OCI-LY1 (cell line): ENCODE measurements at regions not wholly inside any gene's neighbourhood (a gene's known extent, or its start where the extent isn't known, plus 50 kb on each side); places are given as distances from the start of the nearest gene placed in this dataset.

Experiments used
- CTCF ChIP-seq: fragments of 200-600 bp; sonication (generic), shearing (Covaris generic); IDR thresholded peaks from 2 replicates; pipeline ENCODE4 v1.5.1; 2017; ENCODE audit warnings: mild to moderate bottlenecking, antibody characterized with exemption, low read length, moderate library complexity, mixed read lengths
- EZH2 ChIP-seq: fragments of 200-600 bp; sonication (generic), shearing (Covaris generic); IDR thresholded peaks from 2 replicates; pipeline ENCODE4 v1.8.0; 2017; ENCODE audit warnings: borderline replicate concordance, mixed run types, mild to moderate bottlenecking, antibody characterized with exemption, low read length, moderate library complexity, mixed read lengths

GRCh38 chr12:90112666-90113065, 404.0 kb upstream of the ATP2B1 start:
- TF ChIP-seq CTCF (no peak), EZH2 (no peak)
